ENCODE measurements at regions not wholly inside any gene's neighbourhood (a gene's known extent, or its start where the extent isn't known, plus 50 kb on each side); places are given as distances from the start of the nearest gene placed in this dataset.

DNA sequence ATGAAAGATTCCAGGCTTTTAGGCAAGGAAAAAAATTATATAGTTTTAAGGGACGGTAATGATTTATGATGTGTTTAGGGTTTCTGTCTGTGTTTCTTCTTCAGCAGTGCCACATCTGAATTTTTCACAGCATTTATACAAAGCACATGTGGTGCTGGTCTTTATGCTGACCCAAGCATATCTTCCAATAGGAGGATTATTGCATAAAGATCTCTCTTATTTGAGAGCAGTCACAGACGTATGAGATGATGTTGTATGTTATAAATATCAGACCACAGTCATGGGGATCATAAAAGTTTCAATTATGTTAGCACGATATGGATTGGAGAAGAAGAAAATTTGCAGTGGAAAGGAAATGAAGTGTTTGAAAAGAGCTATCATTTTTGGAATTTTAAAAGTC is 150.9 kb downstream of the RASEF start:
- H3K4me1 ChIP-seq (ENCODE audit: insufficient read depth, low read length), result no peaks in the 10 kb centered on the region; the same call in none of the 2 replicates
- H3K9ac ChIP-seq (ENCODE audit: extremely low read depth, insufficient read length, low read length), result no peak overlapping the region
- no peak overlapping the region for H3K4ac ChIP-seq (ENCODE audit: low read depth, low read length)
- H3K27ac ChIP-seq (ENCODE audit: insufficient read length, low read depth, low read length), result no peak overlapping the region
- no peak overlapping the region for H3K4me2 ChIP-seq (ENCODE audit: insufficient read depth, insufficient read length, low read length)
- WGBS (ENCODE audit: extremely low coverage, insufficient read length, low lambda C conversion rate), result no CpG with 5 or more reads among the region's 3 CpGs
- peaks cover 19 to 23% (median 23%) of the 10 kb centered on the region in 3 experiments for H3K36me3 Mint-ChIP-seq (ENCODE audit: insufficient read depth in 1 of 3, low read depth in 3 of 3)
- H3K23me2 ChIP-seq (ENCODE audit: insufficient read length, low read depth, low read length, poor library complexity, severe bottlenecking), result no peaks in the 10 kb centered on the region
- no peaks in the 10 kb centered on the region for H4K20me1 ChIP-seq (ENCODE audit: control insufficient read depth, insufficient read depth, insufficient read length)
- no peak overlapping the region for H3K27ac Mint-ChIP-seq
- no peaks in the 10 kb centered on the region for H3K79me2 ChIP-seq (ENCODE audit: insufficient read depth, low read length)
- H3K9me3 ChIP-seq (ENCODE audit: control insufficient read depth, low read depth, low read length), result peaks cover 18% of the 10 kb centered on the region
- TF ChIP-seq, protein P1, sequence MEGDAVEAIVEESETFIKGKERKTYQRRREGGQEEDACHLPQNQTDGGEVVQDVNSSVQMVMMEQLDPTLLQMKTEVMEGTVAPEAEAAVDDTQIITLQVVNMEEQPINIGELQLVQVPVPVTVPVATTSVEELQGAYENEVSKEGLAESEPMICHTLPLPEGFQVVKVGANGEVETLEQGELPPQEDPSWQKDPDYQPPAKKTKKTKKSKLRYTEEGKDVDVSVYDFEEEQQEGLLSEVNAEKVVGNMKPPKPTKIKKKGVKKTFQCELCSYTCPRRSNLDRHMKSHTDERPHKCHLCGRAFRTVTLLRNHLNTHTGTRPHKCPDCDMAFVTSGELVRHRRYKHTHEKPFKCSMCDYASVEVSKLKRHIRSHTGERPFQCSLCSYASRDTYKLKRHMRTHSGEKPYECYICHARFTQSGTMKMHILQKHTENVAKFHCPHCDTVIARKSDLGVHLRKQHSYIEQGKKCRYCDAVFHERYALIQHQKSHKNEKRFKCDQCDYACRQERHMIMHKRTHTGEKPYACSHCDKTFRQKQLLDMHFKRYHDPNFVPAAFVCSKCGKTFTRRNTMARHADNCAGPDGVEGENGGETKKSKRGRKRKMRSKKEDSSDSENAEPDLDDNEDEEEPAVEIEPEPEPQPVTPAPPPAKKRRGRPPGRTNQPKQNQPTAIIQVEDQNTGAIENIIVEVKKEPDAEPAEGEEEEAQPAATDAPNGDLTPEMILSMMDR (conservative IDR thresholded peaks at IDR 0.05), result no peak
- H2BK15ac ChIP-seq (ENCODE audit: low read depth, low read length), result no peak overlapping the region
- no peak overlapping the region for H2BK5ac ChIP-seq (ENCODE audit: insufficient read length, low read length)
- no peak overlapping the region for H3K23ac ChIP-seq (ENCODE audit: insufficient read length, low read depth, low read length)
- H3K4me3 Mint-ChIP-seq, result no peak overlapping the region
- no peak overlapping the region for H4K91ac ChIP-seq (ENCODE audit: insufficient read length, low read depth, low read length)
- H3K79me1 ChIP-seq (ENCODE audit: insufficient read depth, low read depth, low read length, poor library complexity, severe bottlenecking), result no peaks in the 10 kb centered on the region
- H2AFZ ChIP-seq (ENCODE audit: low read length), result no peak overlapping the region
- H3K27me3 Mint-ChIP-seq (ENCODE audit: low read depth), result no peaks in the 10 kb centered on the region
- no peak overlapping the region for H4K5ac ChIP-seq (ENCODE audit: insufficient read length, low read depth, low read length)
- peaks cover 22 to 23% of the 10 kb centered on the region in 2 experiments for H3K9me3 Mint-ChIP-seq
- DNase-seq, result no peak
- no peak overlapping the region for H3T11ph ChIP-seq (ENCODE audit: low read length)
- H3K14ac ChIP-seq (ENCODE audit: insufficient read depth, low read length), result no peak overlapping the region
- no peak overlapping the region for H2BK120ac ChIP-seq (ENCODE audit: low read depth, low read length, poor library complexity, severe bottlenecking)
- no peak overlapping the region for H2BK12ac ChIP-seq (ENCODE audit: insufficient read length, low read depth, low read length)
- H2AK5ac ChIP-seq (ENCODE audit: insufficient read length, low read length), result no peak overlapping the region
- no peaks in the 10 kb centered on the region for H3K27me3 ChIP-seq (ENCODE audit: insufficient read depth, low read length)
- no peak overlapping the region for H3K18ac ChIP-seq (ENCODE audit: insufficient read length, low read depth, low read length)
- H2BK20ac ChIP-seq (ENCODE audit: low read depth, low read length, poor library complexity, severe bottlenecking), result no peak overlapping the region
- H3K4me1 Mint-ChIP-seq, result peaks cover 0 to 5% of the 10 kb centered on the region in 2 experiments; a peak in 2 of 4 replicates
- H3K56ac ChIP-seq (ENCODE audit: insufficient read length, low read depth, low read length), result no peak overlapping the region
- H4K8ac ChIP-seq (replicated peaks; ENCODE audit: insufficient read length, low read depth, low read length), result no peak overlapping the region
